HepG2 (cell line): ENCODE measurements at regions not wholly inside any gene's neighbourhood (a gene's known extent, or its start where the extent isn't known, plus 50 kb on each side); places are given as distances from the start of the nearest gene placed in this dataset.

Experiments used
- ATRX ChIP-seq: sonication (generic); formaldehyde crosslinking; IDR thresholded peaks from 2 replicates; pipeline ENCODE4 v1.4.0; 2020; ENCODE audit warnings: missing genetic modification reagents, borderline replicate concordance
- CSRNP1 ChIP-seq: sonication (generic); formaldehyde crosslinking; IDR thresholded peaks from 2 replicates; pipeline ENCODE4 v1.8.1; 2023; ENCODE audit warnings: mild to moderate bottlenecking, missing genetic modification reagents
- ELF1 ChIP-seq: sonication (generic); formaldehyde crosslinking; IDR thresholded peaks from 2 replicates; pipeline ENCODE4 v1.4.0; 2020; ENCODE audit warnings: missing genetic modification reagents
- EP300 ChIP-seq, 3 experiments: sonication (generic) in 1 of 3; formaldehyde crosslinking in 1 of 3; IDR thresholded peaks; 2 replicates each; pipeline versions ENCODE4 v1.5.1 to v1.6.1; 2011 to 2020; ENCODE audit warnings: low read depth in 2 of 3, low read length in 2 of 3, borderline replicate concordance in 1 of 3, improper control_type of control experiment in 1 of 3, mild to moderate bottlenecking in 1 of 3, missing genetic modification reagents in 1 of 3, moderate library complexity in 1 of 3
- FOXA3 ChIP-seq: IDR thresholded peaks from 2 replicates; pipeline ENCODE4 v1.6.1; 2016; ENCODE audit warnings: missing genetic modification reagents, missing compliant biosample characterization
- HMG20A ChIP-seq: IDR thresholded peaks from 2 replicates; pipeline ENCODE4 v1.6.1; 2016; ENCODE audit warnings: borderline replicate concordance
- MIER3 ChIP-seq: IDR thresholded peaks from 2 replicates; pipeline ENCODE4 v1.6.1; 2016; ENCODE audit warnings: missing compliant biosample characterization, borderline replicate concordance
- SIX1 ChIP-seq: sonication (generic); formaldehyde crosslinking; IDR thresholded peaks from 2 replicates; pipeline ENCODE4 v1.4.0; 2020; ENCODE audit warnings: missing genetic modification reagents, borderline replicate concordance
- SOX6 ChIP-seq, 2 experiments: fragments of 450-650 bp in 1 of 2; sonication (generic) in 1 of 2; formaldehyde crosslinking in 1 of 2; IDR thresholded peaks; 2 replicates each; pipeline versions ENCODE4 v1.4.0 to v1.6.1; 2017 to 2020; ENCODE audit warnings: antibody characterized with exemption in 1 of 2, mild to moderate bottlenecking in 1 of 2, missing genetic modification reagents in 1 of 2
- SPEN ChIP-seq: sonication (generic); formaldehyde crosslinking; IDR thresholded peaks from 2 replicates; pipeline ENCODE4 v1.5.1; 2020; ENCODE audit warnings: low read depth, mild to moderate bottlenecking, missing genetic modification reagents
- STAT5B ChIP-seq: sonication (generic); formaldehyde crosslinking; IDR thresholded peaks from 2 replicates; pipeline ENCODE4 v1.4.0; 2020; ENCODE audit warnings: missing genetic modification reagents
- YY1 ChIP-seq: IDR thresholded peaks from 2 replicates; pipeline ENCODE4 v1.6.1; 2011; ENCODE audit warnings: low read length, low read depth, moderate library complexity, mild to moderate bottlenecking; ENCODE audit not compliant: insufficient read depth, insufficient replicate concordance
- ZNF572 ChIP-seq: sonication (generic); formaldehyde crosslinking; IDR thresholded peaks from 2 replicates; pipeline ENCODE4 v1.5.1; 2020; ENCODE audit warnings: mild to moderate bottlenecking, missing genetic modification reagents
- ZNF580 ChIP-seq: IDR thresholded peaks from 2 replicates; pipeline ENCODE4 v1.6.1; 2016; ENCODE audit warnings: low read depth, borderline replicate concordance
- TF ChIP-seq, protein P1 (sequence below): IDR thresholded peaks from 2 replicates; pipeline ENCODE4 v1.6.1; 2016; ENCODE audit warnings: missing compliant biosample characterization, missing genetic modification reagents, borderline replicate concordance
- TF ChIP-seq, protein P2 (sequence below): sonication (generic); formaldehyde crosslinking; IDR thresholded peaks from 2 replicates; pipeline ENCODE4 v1.8.0; 2022; ENCODE audit warnings: mild to moderate bottlenecking, missing genetic modification reagents, moderate library complexity

DNA sequence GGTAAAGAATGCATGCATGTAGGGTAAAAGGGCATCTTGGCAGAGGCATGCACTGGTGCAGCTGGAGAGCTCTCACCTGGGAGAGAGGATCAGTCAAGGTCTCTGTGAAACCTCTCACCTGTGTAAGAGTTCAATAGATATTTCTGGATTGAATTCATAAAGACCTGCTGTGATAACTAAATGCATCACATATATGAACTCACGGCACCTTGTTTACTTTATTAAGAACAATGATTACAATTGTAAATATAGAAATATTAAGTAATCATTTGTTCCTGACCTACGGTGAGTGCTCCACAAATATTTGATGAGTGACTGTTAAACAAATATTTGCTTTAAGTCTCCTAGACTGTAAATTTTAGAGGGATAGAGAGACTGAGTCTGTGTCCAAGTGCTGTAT lies 85.9 kb upstream of the PAQR3 start (continued):
- TF ChIP-seq ZNF580 (CRISPR knock-in tag): no peak
- TF ChIP-seq HMG20A (CRISPR knock-in tag): peak; percentile 61; the same call in 1 of the 2 replicates
- no peak for TF ChIP-seq ATRX
- no peak for TF ChIP-seq CSRNP1
- TF ChIP-seq ELF1 (CRISPR knock-in tag): no peak
- no peak for TF ChIP-seq MIER3 (CRISPR knock-in tag)
- TF ChIP-seq YY1: no peak
- no peak for TF ChIP-seq STAT5B (CRISPR knock-in tag)
- no peak for TF ChIP-seq ZNF572 (CRISPR knock-in tag)
- TF ChIP-seq SOX6 (IDR thresholded peaks at IDR 0.05): no peak
- TF ChIP-seq SOX6 (CRISPR knock-in tag; IDR thresholded peaks at IDR 0.05): peak; percentile 40; the same call in 1 of the 2 replicates
- TF ChIP-seq, protein P1, sequence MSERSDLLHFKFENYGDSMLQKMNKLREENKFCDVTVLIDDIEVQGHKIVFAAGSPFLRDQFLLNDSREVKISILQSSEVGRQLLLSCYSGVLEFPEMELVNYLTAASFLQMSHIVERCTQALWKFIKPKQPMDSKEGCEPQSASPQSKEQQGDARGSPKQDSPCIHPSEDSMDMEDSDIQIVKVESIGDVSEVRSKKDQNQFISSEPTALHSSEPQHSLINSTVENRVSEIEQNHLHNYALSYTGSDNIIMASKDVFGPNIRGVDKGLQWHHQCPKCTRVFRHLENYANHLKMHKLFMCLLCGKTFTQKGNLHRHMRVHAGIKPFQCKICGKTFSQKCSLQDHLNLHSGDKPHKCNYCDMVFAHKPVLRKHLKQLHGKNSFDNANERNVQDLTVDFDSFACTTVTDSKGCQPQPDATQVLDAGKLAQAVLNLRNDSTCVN (CRISPR knock-in tag): no peak
- TF ChIP-seq SPEN (CRISPR knock-in tag): no peak
- TF ChIP-seq, protein P2, sequence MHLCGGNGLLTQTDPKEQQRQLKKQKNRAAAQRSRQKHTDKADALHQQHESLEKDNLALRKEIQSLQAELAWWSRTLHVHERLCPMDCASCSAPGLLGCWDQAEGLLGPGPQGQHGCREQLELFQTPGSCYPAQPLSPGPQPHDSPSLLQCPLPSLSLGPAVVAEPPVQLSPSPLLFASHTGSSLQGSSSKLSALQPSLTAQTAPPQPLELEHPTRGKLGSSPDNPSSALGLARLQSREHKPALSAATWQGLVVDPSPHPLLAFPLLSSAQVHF (CRISPR knock-in tag): no peak
- TF ChIP-seq SIX1: no peak
- TF ChIP-seq EP300 (IDR thresholded peaks at IDR 0.05; ENCODE audit: low read depth in 2 of 2, low read length in 2 of 2): peak in 1 of 2 experiments; percentile 36; a peak in 1 of 4 replicates
- no peak for TF ChIP-seq EP300 (CRISPR knock-in tag; IDR thresholded peaks at IDR 0.05; ENCODE audit: borderline replicate concordance)
- TF ChIP-seq FOXA3 (CRISPR knock-in tag): peak; percentile 81
- TF ChIP-seq, all 625 proteins: peak for 14
